Cardiac muscle cell (in vitro differentiated cells and primary cell): ENCODE measurements at regions not wholly inside any gene's neighbourhood (a gene's known extent, or its start where the extent isn't known, plus 50 kb on each side); places are given as distances from the start of the nearest gene placed in this dataset.

Experiments used
- DNase-seq, 2 donors: peaks; one replicate each; pipeline versions ENCODE4 v3.0.0 to v3.0.0-alpha.2; 2010 to 2017; ENCODE audit warnings: low read depth in 1 of 2, low spot score in 1 of 2
- H3K27ac ChIP-seq: fragments of 200-600 bp; sonication (generic); 2 replicates; pipeline ENCODE4 v1.5.1; 2016
- H3K27me3 ChIP-seq: fragments of 200-600 bp; sonication (generic); 2 replicates; pipeline ENCODE4 v1.6.0; 2016; ENCODE audit warnings: control low read depth
- H3K36me3 ChIP-seq: fragments of 200-600 bp; sonication (generic); 2 replicates; pipeline ENCODE4 v1.5.1; 2016; ENCODE audit warnings: control low read depth
- H3K4me1 ChIP-seq: fragments of 200-600 bp; sonication (generic); 2 replicates; pipeline ENCODE4 v1.8.1; 2017; ENCODE audit warnings: low read depth, mild to moderate bottlenecking, mixed run types
- H3K4me3 ChIP-seq: fragments of 200-600 bp; sonication (generic); 2 replicates; pipeline ENCODE4 v1.5.1; 2016; ENCODE audit warnings: mild to moderate bottlenecking
- H3K9me3 ChIP-seq: fragments of 200-600 bp; sonication (generic); 2 replicates; pipeline ENCODE4 v1.5.1; 2017; ENCODE audit warnings: low read depth, mild to moderate bottlenecking, control low read depth
- CTCF ChIP-seq: IDR thresholded peaks from 2 replicates; pipeline ENCODE4 v1.5.1; 2012; ENCODE audit warnings: low read depth, mild to moderate bottlenecking, low read length

- DNase-seq: peak in 1 of 2 donors; percentile 23
These were observed 64.4 kb upstream of the OSBPL8 start for GRCh38 chr12:76623931-76624330.

GRCh38 chr12:76627346-76628135 is 68.0 kb upstream of the OSBPL8 start:
- no peak for TF ChIP-seq CTCF
- H3K36me3 ChIP-seq: no peaks in the 10 kb centered on the region
- no peaks in the 10 kb centered on the region for H3K4me1 ChIP-seq
- H3K4me3 ChIP-seq: no peak overlapping the region
- peak in 1 of 2 donors; percentile 21 for DNase-seq
- no peaks in the 10 kb centered on the region for H3K9me3 ChIP-seq
- no peaks in the 10 kb centered on the region for H3K27me3 ChIP-seq
- no peak overlapping the region for H3K27ac ChIP-seq

More at GRCh38 chr12:76623931-76624330, 64.4 kb upstream of the OSBPL8 start:
- no peak for TF ChIP-seq CTCF
- Histone ChIP-seq H3K4me3 (no peak overlapping the region), H3K27me3 (no peaks in the 10 kb centered on the region), H3K4me1 (no peaks in the 10 kb centered on the region), H3K27ac (no peak overlapping the region), H3K9me3 (no peaks in the 10 kb centered on the region), H3K36me3 (no peaks in the 10 kb centered on the region)

GRCh38 chr12:76628745-76629144 is 69.2 kb upstream of the OSBPL8 start:
- Histone ChIP-seq H3K4me3 (no peak overlapping the region), H3K9me3 (no peaks in the 10 kb centered on the region), H3K36me3 (no peaks in the 10 kb centered on the region), H3K4me1 (peaks cover 3% of the 10 kb centered on the region), H3K27me3 (no peaks in the 10 kb centered on the region), H3K27ac (no peak overlapping the region)
- TF ChIP-seq CTCF: no peak
- DNase-seq: peak in 1 of 2 donors; percentile 65

- Histone ChIP-seq H3K27ac (no peak overlapping the region), H3K4me3 (no peak overlapping the region), H3K27me3 (no peaks in the 10 kb centered on the region), H3K9me3 (no peaks in the 10 kb centered on the region), H3K4me1 (peaks cover 6% of the 10 kb centered on the region), H3K36me3 (no peaks in the 10 kb centered on the region)
- no peak for TF ChIP-seq CTCF
- DNase-seq: no peak
These were observed 72.2 kb upstream of the OSBPL8 start for GRCh38 chr12:76631741-76632140.

- Histone ChIP-seq H3K4me3 (no peak overlapping the region), H3K36me3 (no peaks in the 10 kb centered on the region), H3K4me1 (peaks cover 6% of the 10 kb centered on the region), H3K9me3 (no peaks in the 10 kb centered on the region), H3K27ac (no peak overlapping the region), H3K27me3 (no peaks in the 10 kb centered on the region)
- no peak for DNase-seq
- no peak for TF ChIP-seq CTCF
These were observed 73.8 kb upstream of the OSBPL8 start for GRCh38 chr12:76633415-76633814.
